SK-N-SH treated with all-trans-retinoic acid at 6 μM for 48 hours (cell line): ENCODE measurements at regions not wholly inside any gene's neighbourhood (a gene's known extent, or its start where the extent isn't known, plus 50 kb on each side); places are given as distances from the start of the nearest gene placed in this dataset.

ENCODE experiments used
- ATAC-seq: fragments of 200-7000 bp; cut with Tn5 transposase; 3 replicates; pipeline ENCODE4 v1.9.1; 2020; ENCODE audit warnings: mild to moderate bottlenecking, moderate library complexity
- ARNTL ChIP-seq: fragments of 450-650 bp; formaldehyde crosslinking; IDR thresholded peaks from 2 replicates; pipeline ENCODE4 v1.5.0; 2020; ENCODE audit warnings: low read depth, mild to moderate bottlenecking, moderate library complexity, borderline replicate concordance
- BACH2 ChIP-seq: fragments of 250-450 bp; sonication (Bioruptor Pico); IDR thresholded peaks from 2 replicates; pipeline ENCODE4 v1.9.0; 2021; ENCODE audit warnings: mild to moderate bottlenecking, borderline replicate concordance
- CREB5 ChIP-seq: fragments of 250-450 bp; sonication (Bioruptor Pico); IDR thresholded peaks from 2 replicates; pipeline ENCODE4 v1.5.1; 2020; ENCODE audit warnings: low read depth, mild to moderate bottlenecking, moderate library complexity
- CSRNP3 ChIP-seq: fragments of 250-450 bp; sonication (Bioruptor Pico); IDR thresholded peaks from 2 replicates; pipeline ENCODE4 v1.5.1; 2021; ENCODE audit warnings: mild to moderate bottlenecking, moderate library complexity
- ESRRG ChIP-seq: fragments of 250-450 bp; sonication (Bioruptor Pico); IDR thresholded peaks from 2 replicates; pipeline ENCODE4 v1.6.1; 2021; ENCODE audit warnings: mild to moderate bottlenecking
- GLIS3 ChIP-seq: fragments of 250-450 bp; sonication (Bioruptor Pico); IDR thresholded peaks from 2 replicates; pipeline ENCODE4 v1.5.0; 2020; ENCODE audit warnings: mild to moderate bottlenecking, moderate library complexity
- ISL1 ChIP-seq: fragments of 250-450 bp; sonication (Bioruptor Pico); IDR thresholded peaks from 2 replicates; pipeline ENCODE4 v2.1.2; 2022; ENCODE audit warnings: mild to moderate bottlenecking, moderate library complexity
- OSR1 ChIP-seq: fragments of 250-450 bp; sonication (Bioruptor Pico); IDR thresholded peaks from 2 replicates; pipeline ENCODE4 v1.8.0; 2022; ENCODE audit warnings: moderate library complexity, mild to moderate bottlenecking, inconsistent platforms
- PATZ1 ChIP-seq: fragments of 250-450 bp; sonication (Bioruptor Pico); IDR thresholded peaks from 2 replicates; pipeline ENCODE4 v1.8.0; 2020; ENCODE audit warnings: mild to moderate bottlenecking, moderate library complexity, borderline replicate concordance
- POU6F1 ChIP-seq: fragments of 250-450 bp; sonication (Bioruptor Pico); IDR thresholded peaks from 2 replicates; pipeline ENCODE4 v1.8.0; 2021; ENCODE audit warnings: low read depth, mild to moderate bottlenecking, moderate library complexity, borderline replicate concordance
- PPARA ChIP-seq: fragments of 250-450 bp; sonication (Bioruptor Pico); IDR thresholded peaks from 2 replicates; pipeline ENCODE4 v1.5.0; 2020; ENCODE audit warnings: mild to moderate bottlenecking, borderline replicate concordance
- RARB ChIP-seq: fragments of 250-450 bp; sonication (Bioruptor Pico); IDR thresholded peaks from 2 replicates; pipeline ENCODE4 v1.8.0; 2021; ENCODE audit warnings: mild to moderate bottlenecking, moderate library complexity
- SNAI2 ChIP-seq: fragments of 250-450 bp; sonication (Bioruptor Pico); IDR thresholded peaks from 2 replicates; pipeline ENCODE4 v1.5.0; 2020; ENCODE audit warnings: mild to moderate bottlenecking, moderate library complexity
- TCF4 ChIP-seq: fragments of 250-450 bp; sonication (Bioruptor Pico); IDR thresholded peaks from 2 replicates; pipeline ENCODE4 v1.8.0; 2021; ENCODE audit warnings: mild to moderate bottlenecking, moderate library complexity, borderline replicate concordance
- TOX ChIP-seq: fragments of 250-450 bp; sonication (Bioruptor Pico); IDR thresholded peaks from 2 replicates; pipeline ENCODE4 v1.8.0; 2021; ENCODE audit warnings: mild to moderate bottlenecking, moderate library complexity, borderline replicate concordance
- TSHZ2 ChIP-seq: fragments of 250-450 bp; sonication (Bioruptor Pico); IDR thresholded peaks from 2 replicates; pipeline ENCODE4 v1.5.0; 2020; ENCODE audit warnings: mild to moderate bottlenecking, moderate library complexity
- ZC3H10 ChIP-seq: fragments of 250-450 bp; sonication (Bioruptor Pico); IDR thresholded peaks from 2 replicates; pipeline ENCODE4 v1.5.1; 2021; ENCODE audit warnings: mild to moderate bottlenecking, moderate library complexity
- ZFP3 ChIP-seq: fragments of 250-450 bp; sonication (Bioruptor Pico); IDR thresholded peaks from 2 replicates; pipeline ENCODE4 v1.5.0; 2020; ENCODE audit warnings: mild to moderate bottlenecking, moderate library complexity
- ZFP30 ChIP-seq: fragments of 450-650 bp; formaldehyde crosslinking; IDR thresholded peaks from 2 replicates; pipeline ENCODE4 v1.5.0; 2022; ENCODE audit warnings: mild to moderate bottlenecking, moderate library complexity
- ZNF565 ChIP-seq: fragments of 450-650 bp; formaldehyde crosslinking; conservative IDR thresholded peaks from 2 replicates; pipeline ENCODE4 v1.5.0; 2020; ENCODE audit warnings: low read depth, mild to moderate bottlenecking, moderate library complexity
- ZNF70 ChIP-seq: fragments of 450-650 bp; formaldehyde crosslinking; IDR thresholded peaks from 2 replicates; pipeline ENCODE4 v1.5.0; 2020; ENCODE audit warnings: mild to moderate bottlenecking, moderate library complexity
- ZNF8 ChIP-seq: fragments of 450-650 bp; formaldehyde crosslinking; IDR thresholded peaks from 2 replicates; pipeline ENCODE4 v1.5.0; 2020; ENCODE audit warnings: mild to moderate bottlenecking, moderate library complexity

- no peak for ATAC-seq
- TF ChIP-seq GLIS3 (CRISPR knock-in tag): no peak
- no peak for TF ChIP-seq TSHZ2 (CRISPR knock-in tag)
- no peak for TF ChIP-seq TCF4 (CRISPR knock-in tag)
- TF ChIP-seq POU6F1 (CRISPR knock-in tag): no peak
- no peak for TF ChIP-seq PPARA
- no peak for TF ChIP-seq RARB (CRISPR knock-in tag)
- TF ChIP-seq ARNTL (CRISPR knock-in tag): no peak
- TF ChIP-seq PATZ1 (CRISPR knock-in tag): no peak
- TF ChIP-seq ISL1 (CRISPR knock-in tag): no peak
- no peak for TF ChIP-seq TOX (CRISPR knock-in tag)
- no peak for TF ChIP-seq ZNF8 (CRISPR knock-in tag)
- no peak for TF ChIP-seq CSRNP3 (CRISPR knock-in tag)
- TF ChIP-seq ZFP30 (CRISPR knock-in tag): no peak
- no peak for TF ChIP-seq ESRRG (CRISPR knock-in tag)
Observed at GRCh38 chr1:109847251-109847650, 63.4 kb upstream of the CSF1 start.

- TF ChIP-seq ZNF565 (CRISPR knock-in tag) (no peak), ZFP3 (no peak), GLIS3 (CRISPR knock-in tag) (no peak), POU6F1 (CRISPR knock-in tag) (no peak), CREB5 (CRISPR knock-in tag) (no peak)
- ATAC-seq: no peak
Observed at GRCh38 chr1:109846846-109847245, 63.8 kb upstream of the CSF1 start.

GRCh38 chr1:109846162-109846561 is 64.5 kb upstream of the CSF1 start:
- no peak for TF ChIP-seq ZFP3
- ATAC-seq: no peak

- no peak for TF ChIP-seq ESRRG (CRISPR knock-in tag)
- no peak for TF ChIP-seq ZNF70 (CRISPR knock-in tag)
- TF ChIP-seq CREB5 (CRISPR knock-in tag): no peak
- no peak for TF ChIP-seq ZFP3
- no peak for TF ChIP-seq ZC3H10 (CRISPR knock-in tag)
- no peak for TF ChIP-seq OSR1
- TF ChIP-seq SNAI2: no peak
- TF ChIP-seq ISL1 (CRISPR knock-in tag): no peak
- no peak for TF ChIP-seq TCF4 (CRISPR knock-in tag)
- no peak for TF ChIP-seq ZNF565 (CRISPR knock-in tag)
- no peak for TF ChIP-seq PPARA
- no peak for TF ChIP-seq ARNTL (CRISPR knock-in tag)
- TF ChIP-seq RARB (CRISPR knock-in tag): no peak
- TF ChIP-seq BACH2: no peak
- no peak for ATAC-seq
Observed at GRCh38 chr1:109845658-109846057, 65.0 kb upstream of the CSF1 start.
